Loucy (cell line): ENCODE measurements at regions not wholly inside any gene's neighbourhood (a gene's known extent, or its start where the extent isn't known, plus 50 kb on each side); places are given as distances from the start of the nearest gene placed in this dataset.

Experiments
- H2AFZ ChIP-seq: fragments of 200-600 bp; sonication (generic); 2 replicates; pipeline ENCODE4 v1.6.0; 2016; ENCODE audit warnings: antibody characterized with exemption, mild to moderate bottlenecking, low read length, moderate library complexity
- H3F3A ChIP-seq: fragments of 200-600 bp; 2 replicates; pipeline ENCODE4 v1.6.0; 2016; ENCODE audit warnings: antibody characterized with exemption, low read depth, mild to moderate bottlenecking
- H3K27me3 ChIP-seq: fragments of 200-600 bp; sonication (generic); 2 replicates; pipeline ENCODE4 v1.6.1; 2014; ENCODE audit warnings: low read length, mild to moderate bottlenecking; ENCODE audit not compliant: insufficient read depth, poor library complexity, severe bottlenecking
- H3K36me3 ChIP-seq: fragments of 200-600 bp; sonication (generic); 2 replicates; pipeline ENCODE4 v1.6.1; 2016; ENCODE audit warnings: low read length; ENCODE audit not compliant: insufficient read depth
- H3K4me1 ChIP-seq: fragments of 200-600 bp; sonication (generic); 2 replicates; pipeline ENCODE4 v1.5.1; 2014; ENCODE audit warnings: low read length, mild to moderate bottlenecking; ENCODE audit not compliant: insufficient read depth, poor library complexity, severe bottlenecking
- H3K4me2 ChIP-seq: fragments of 200-600 bp; sonication (generic); 2 replicates; pipeline ENCODE4 v1.6.0; 2014; ENCODE audit warnings: antibody characterized with exemption, low read length, low read depth, mild to moderate bottlenecking; ENCODE audit not compliant: poor library complexity, severe bottlenecking
- H3K4me3 ChIP-seq: fragments of 200-600 bp; sonication (generic); 2 replicates; pipeline ENCODE4 v1.5.1; 2014; ENCODE audit warnings: low read length, mild to moderate bottlenecking, mixed read lengths; ENCODE audit not compliant: poor library complexity, severe bottlenecking
- H3K79me2 ChIP-seq: fragments of 200-600 bp; sonication (generic); 2 replicates; pipeline ENCODE4 v1.6.1; 2014; ENCODE audit warnings: low read length; ENCODE audit not compliant: insufficient read depth
- H3K9ac ChIP-seq: fragments of 200-600 bp; sonication (generic); 2 replicates; pipeline ENCODE4 v1.6.0; 2014; ENCODE audit warnings: mild to moderate bottlenecking, low read depth, low read length, moderate library complexity; ENCODE audit not compliant: poor library complexity, severe bottlenecking
- H3K9me2 ChIP-seq: fragments of 200-600 bp; sonication (generic); replicated peaks from 2 replicates; pipeline ENCODE4 v1.6.1; 2016; ENCODE audit warnings: low read depth, low read length, mixed read lengths
- H3K9me3 ChIP-seq: fragments of 200-600 bp; sonication (generic); 2 replicates; pipeline ENCODE4 v1.6.1; 2014; ENCODE audit warnings: mild to moderate bottlenecking, antibody characterized with exemption, low read length, low read depth; ENCODE audit not compliant: insufficient read depth
- H4K20me1 ChIP-seq: fragments of 200-600 bp; sonication (generic); 2 replicates; pipeline ENCODE4 v1.6.0; 2014; ENCODE audit warnings: antibody characterized with exemption, low read length, mild to moderate bottlenecking; ENCODE audit not compliant: insufficient read depth, poor library complexity, severe bottlenecking
- EZH2phosphoT487 ChIP-seq: fragments of 200-600 bp; IDR thresholded peaks from 2 replicates; pipeline ENCODE4 v1.6.1; 2018; ENCODE audit warnings: antibody characterized with exemption, mild to moderate bottlenecking, moderate library complexity, borderline replicate concordance
- TF ChIP-seq, protein P1 (sequence below): fragments of 200-600 bp; sonication (generic); conservative IDR thresholded peaks from 2 replicates; pipeline ENCODE4 v1.5.1; 2014; ENCODE audit warnings: mild to moderate bottlenecking, antibody characterized with exemption, low read length

DNA sequence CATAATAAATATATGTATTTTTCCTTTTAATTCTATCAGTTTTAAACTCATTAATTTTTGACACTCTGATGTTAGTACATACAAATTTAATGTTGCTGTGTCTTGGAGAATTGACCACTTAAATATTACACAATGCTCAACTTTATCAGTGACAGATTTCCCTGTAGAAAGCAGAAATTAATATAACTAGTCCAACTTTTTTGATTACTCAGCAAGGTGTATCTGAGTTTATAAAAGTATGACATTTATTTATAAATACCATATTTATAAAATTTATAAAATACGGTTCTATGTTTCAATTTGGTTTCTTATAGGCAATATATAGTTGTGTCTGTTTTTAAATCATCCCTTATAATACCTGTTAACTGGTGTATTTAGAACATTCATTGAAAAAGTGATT, 350.0 kb upstream of the EYS start:
- no peak for TF ChIP-seq EZH2phosphoT487
- TF ChIP-seq, protein P1, sequence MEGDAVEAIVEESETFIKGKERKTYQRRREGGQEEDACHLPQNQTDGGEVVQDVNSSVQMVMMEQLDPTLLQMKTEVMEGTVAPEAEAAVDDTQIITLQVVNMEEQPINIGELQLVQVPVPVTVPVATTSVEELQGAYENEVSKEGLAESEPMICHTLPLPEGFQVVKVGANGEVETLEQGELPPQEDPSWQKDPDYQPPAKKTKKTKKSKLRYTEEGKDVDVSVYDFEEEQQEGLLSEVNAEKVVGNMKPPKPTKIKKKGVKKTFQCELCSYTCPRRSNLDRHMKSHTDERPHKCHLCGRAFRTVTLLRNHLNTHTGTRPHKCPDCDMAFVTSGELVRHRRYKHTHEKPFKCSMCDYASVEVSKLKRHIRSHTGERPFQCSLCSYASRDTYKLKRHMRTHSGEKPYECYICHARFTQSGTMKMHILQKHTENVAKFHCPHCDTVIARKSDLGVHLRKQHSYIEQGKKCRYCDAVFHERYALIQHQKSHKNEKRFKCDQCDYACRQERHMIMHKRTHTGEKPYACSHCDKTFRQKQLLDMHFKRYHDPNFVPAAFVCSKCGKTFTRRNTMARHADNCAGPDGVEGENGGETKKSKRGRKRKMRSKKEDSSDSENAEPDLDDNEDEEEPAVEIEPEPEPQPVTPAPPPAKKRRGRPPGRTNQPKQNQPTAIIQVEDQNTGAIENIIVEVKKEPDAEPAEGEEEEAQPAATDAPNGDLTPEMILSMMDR = no peak
- H3K4me2 ChIP-seq = no peak overlapping the region
- no peaks in the 10 kb centered on the region for H3F3A ChIP-seq
- H3K27me3 ChIP-seq = no peaks in the 10 kb centered on the region
- no peaks in the 10 kb centered on the region; the same call in 1 of the 2 replicates for H3K9me2 ChIP-seq
- H3K9ac ChIP-seq = no peak overlapping the region
- no peaks in the 10 kb centered on the region for H3K4me1 ChIP-seq
- no peak overlapping the region for H2AFZ ChIP-seq
- H4K20me1 ChIP-seq = no peaks in the 10 kb centered on the region
- H3K79me2 ChIP-seq = no peaks in the 10 kb centered on the region
- no peak overlapping the region for H3K4me3 ChIP-seq
- H3K36me3 ChIP-seq = no peaks in the 10 kb centered on the region
- no peaks in the 10 kb centered on the region for H3K9me3 ChIP-seq

DNA sequence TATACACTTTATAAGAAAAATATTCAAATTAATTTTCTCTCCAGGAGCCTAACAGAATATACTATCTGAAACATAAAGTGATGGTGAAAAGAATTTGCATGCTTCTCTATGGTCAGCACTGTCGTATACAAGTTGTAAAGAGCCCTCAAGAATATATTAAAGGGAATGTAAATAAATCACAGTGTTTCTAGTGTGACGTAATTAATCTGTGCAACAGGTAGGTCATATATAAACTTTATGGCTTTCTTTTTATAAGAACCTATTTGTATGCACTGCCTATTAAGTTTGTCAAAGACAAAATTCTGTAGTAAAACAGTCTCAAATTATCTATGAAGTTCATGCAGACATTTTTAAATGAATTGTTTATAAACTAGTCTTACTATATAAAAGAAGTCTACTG, 347.9 kb upstream of the EYS start:
- Histone ChIP-seq H3K4me3 (no peak overlapping the region), H3K9me3 (no peaks in the 10 kb centered on the region), H3K9ac (no peak overlapping the region), H3F3A (no peaks in the 10 kb centered on the region), H3K79me2 (no peaks in the 10 kb centered on the region), H3K4me1 (no peaks in the 10 kb centered on the region), H4K20me1 (no peaks in the 10 kb centered on the region), H3K36me3 (no peaks in the 10 kb centered on the region), H3K4me2 (no peak overlapping the region), H3K9me2 (no peaks in the 10 kb centered on the region; the same call in 1 of the 2 replicates), H2AFZ (no peak overlapping the region), H3K27me3 (no peaks in the 10 kb centered on the region)
- TF ChIP-seq, protein P1 = no peak
- TF ChIP-seq EZH2phosphoT487 = no peak

DNA sequence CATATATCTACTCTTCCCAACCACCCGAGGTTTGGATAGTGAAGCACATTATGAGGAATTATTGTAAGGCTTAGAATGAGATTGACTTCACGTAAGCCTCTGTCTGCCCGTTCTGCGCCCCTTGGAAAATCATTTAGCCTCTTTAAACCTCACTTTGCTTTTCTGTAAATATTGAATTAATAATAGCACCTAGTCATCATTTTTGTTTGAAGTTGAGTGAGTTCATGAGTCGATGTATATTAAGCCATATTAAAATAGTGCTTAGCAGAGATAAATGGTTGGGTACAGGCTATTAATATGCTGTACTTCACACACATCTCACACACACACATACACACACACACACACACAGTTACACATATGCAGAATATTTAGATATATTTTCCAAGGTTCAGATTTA, 344.8 kb upstream of the EYS start:
- Histone ChIP-seq H3K4me3 (no peak overlapping the region), H3K36me3 (no peaks in the 10 kb centered on the region), H3K9me2 (no peaks in the 10 kb centered on the region), H4K20me1 (no peaks in the 10 kb centered on the region), H3K4me2 (no peak overlapping the region), H3K9me3 (no peaks in the 10 kb centered on the region), H3K27me3 (no peaks in the 10 kb centered on the region), H3K4me1 (no peaks in the 10 kb centered on the region), H3F3A (no peaks in the 10 kb centered on the region), H3K79me2 (no peaks in the 10 kb centered on the region), H3K9ac (no peak overlapping the region), H2AFZ (no peak overlapping the region)
- TF ChIP-seq, protein P1 = no peak
- TF ChIP-seq EZH2phosphoT487 = no peak
